Epithelial cell of esophagus (primary cell): ENCODE measurements at regions not wholly inside any gene's neighbourhood (a gene's known extent, or its start where the extent isn't known, plus 50 kb on each side); places are given as distances from the start of the nearest gene placed in this dataset.

Experiments
- DNase-seq: peaks from one replicate; pipeline ENCODE4 v3.0.0; 2010; ENCODE audit warnings: low read depth
- H3K4me3 ChIP-seq: 2 replicates; pipeline ENCODE4 v1.5.1; 2011; ENCODE audit warnings: mild to moderate bottlenecking, low read length, control low read depth
- CTCF ChIP-seq: IDR thresholded peaks from 2 replicates; pipeline ENCODE4 v1.5.1; 2011; ENCODE audit warnings: low read depth, mild to moderate bottlenecking, low read length, control low read depth, inconsistent platforms; ENCODE audit not compliant: insufficient read depth; ENCODE audit errors: missing control alignments

- TF ChIP-seq CTCF: no peak
- no peak overlapping the region for H3K4me3 ChIP-seq
- DNase-seq: no peak
Observed at GRCh38 chr10:108249940-108250339, 1085.4 kb upstream of the SORCS1 start.

GRCh38 chr10:108244443-108245228 is 1080.1 kb upstream of the SORCS1 start:
- no peak overlapping the region for H3K4me3 ChIP-seq
- TF ChIP-seq CTCF: no peak
- peak; percentile 65 for DNase-seq

DNA sequence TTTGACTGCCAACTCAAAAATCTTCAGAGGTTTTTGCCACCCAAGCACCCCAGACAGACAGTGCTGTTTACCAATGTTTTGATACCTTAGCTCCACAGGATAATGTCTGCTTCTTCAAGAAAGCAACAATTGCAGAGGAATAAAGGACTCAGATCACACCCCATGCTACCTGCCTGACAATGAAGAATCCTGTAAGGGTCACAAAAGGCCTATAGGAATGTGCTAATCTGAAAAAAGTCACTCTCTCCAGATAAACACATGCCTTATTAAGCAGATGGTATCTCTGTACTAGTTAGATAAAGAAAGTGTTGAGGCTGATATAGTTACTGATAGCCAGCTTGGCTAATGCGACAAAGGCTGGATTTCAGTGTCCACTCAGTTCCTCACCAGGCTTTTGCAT is 1076.7 kb upstream of the SORCS1 start:
- H3K4me3 ChIP-seq: no peak overlapping the region
- DNase-seq: no peak
- TF ChIP-seq CTCF: no peak

- no peak for TF ChIP-seq CTCF
- H3K4me3 ChIP-seq: no peak overlapping the region
- peak; percentile 69 for DNase-seq
Observed at GRCh38 chr10:108238261-108238660, 1073.8 kb upstream of the SORCS1 start.

DNA sequence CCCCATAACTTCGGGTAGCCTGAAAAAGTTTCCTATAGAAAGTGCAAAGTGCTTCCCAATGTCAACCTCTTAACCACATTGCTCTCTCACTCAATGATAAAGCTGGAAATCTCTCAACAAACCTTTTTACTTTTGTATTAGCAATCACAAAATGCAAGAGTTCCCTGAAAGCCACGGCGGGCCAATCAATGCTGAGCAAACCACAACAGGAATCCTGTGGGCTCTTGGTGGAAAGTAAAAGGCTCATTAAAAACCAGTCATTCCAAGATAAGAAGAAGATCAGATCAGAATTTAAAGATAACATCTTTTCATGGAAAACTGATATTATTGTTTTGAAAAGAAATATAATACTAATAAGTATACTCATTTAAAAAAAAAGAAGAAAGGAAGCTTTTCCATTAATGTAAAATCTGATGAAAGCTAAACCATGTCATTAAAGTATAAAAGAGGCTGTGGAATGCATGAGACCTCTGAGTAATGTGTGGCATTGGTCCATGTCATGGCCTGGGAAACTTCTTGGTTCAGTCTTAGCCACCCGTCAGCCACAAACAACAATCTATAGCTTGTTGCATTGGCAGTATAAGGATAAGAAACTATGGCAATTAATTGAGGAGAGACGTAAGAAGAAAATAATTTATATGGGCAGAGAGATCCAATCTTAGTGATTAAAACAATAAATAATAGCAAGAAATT is 1066.1 kb upstream of the SORCS1 start:
- no peak for TF ChIP-seq CTCF
- DNase-seq: no peak
- H3K4me3 ChIP-seq: no peak overlapping the region

- no peak for DNase-seq
- H3K4me3 ChIP-seq: no peak overlapping the region
- no peak for TF ChIP-seq CTCF
Observed at GRCh38 chr10:108208732-108209131, 1044.2 kb upstream of the SORCS1 start.
